Epidermal melanocyte (primary cell): ENCODE measurements at regions not wholly inside any gene's neighbourhood (a gene's known extent, or its start where the extent isn't known, plus 50 kb on each side); places are given as distances from the start of the nearest gene placed in this dataset.
A peak's percentile ranks its signal among the peaks of the same experiment; 100 is the strongest.

Experiments
- DNase-seq: peaks from one replicate; pipeline ENCODE4 v3.0.0; 2011; ENCODE audit warnings: low spot score; ENCODE audit not compliant: insufficient read length

- DNase-seq, result no peak
Observed at GRCh38 chr3:72123908-72124441, 339.0 kb upstream of the PROK2 start.

DNA sequence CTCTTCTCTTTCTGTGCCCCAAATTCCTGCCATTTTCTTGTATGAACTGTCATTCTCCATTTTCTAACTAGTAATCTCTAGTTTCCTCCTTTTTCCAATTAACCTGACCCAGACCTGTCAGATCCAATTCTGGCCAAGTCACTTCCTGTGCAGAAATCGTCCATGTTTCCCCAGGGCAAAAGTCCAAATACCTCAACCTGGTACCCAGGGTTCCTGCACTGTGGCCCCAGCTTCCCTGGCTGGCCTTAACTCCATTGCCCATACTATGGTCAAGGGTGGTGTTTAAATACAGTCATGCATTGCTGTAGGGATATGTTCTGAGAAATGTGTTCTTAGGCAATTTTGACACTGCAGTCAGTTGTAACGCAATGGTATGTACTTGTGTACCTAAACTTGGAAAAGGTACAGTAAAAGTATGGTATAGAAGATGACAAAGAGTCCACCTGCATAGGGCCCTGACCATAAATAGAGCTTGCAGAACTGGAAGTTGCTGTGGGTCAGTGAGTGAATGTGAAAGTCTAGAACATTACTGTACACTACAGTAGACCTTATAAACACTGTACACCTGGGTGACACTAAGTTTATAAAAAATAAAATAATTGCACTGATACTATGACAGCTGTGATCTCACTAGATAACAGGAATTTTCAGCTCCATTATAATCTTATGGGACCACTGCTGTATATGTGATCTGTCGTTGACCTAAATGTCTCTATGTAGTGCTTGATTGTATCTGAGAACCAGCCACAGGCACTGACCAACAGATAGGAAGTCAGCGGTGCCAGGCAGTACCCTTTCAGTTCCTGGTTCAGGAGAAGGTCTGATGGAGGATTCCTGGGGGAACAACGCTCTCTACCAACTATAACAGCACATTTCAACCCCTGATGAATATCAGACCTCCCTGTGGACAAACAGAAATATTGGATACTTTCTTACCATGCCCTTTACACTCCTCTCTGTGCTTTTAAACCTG, 336.1 kb upstream of the PROK2 start:
- DNase-seq, result no peak

GRCh38 chr3:72120039-72120438, 335.1 kb upstream of the PROK2 start:
- no peak for DNase-seq

- no peak for DNase-seq
Observed at GRCh38 chr3:72118628-72119027, 333.7 kb upstream of the PROK2 start.

DNA sequence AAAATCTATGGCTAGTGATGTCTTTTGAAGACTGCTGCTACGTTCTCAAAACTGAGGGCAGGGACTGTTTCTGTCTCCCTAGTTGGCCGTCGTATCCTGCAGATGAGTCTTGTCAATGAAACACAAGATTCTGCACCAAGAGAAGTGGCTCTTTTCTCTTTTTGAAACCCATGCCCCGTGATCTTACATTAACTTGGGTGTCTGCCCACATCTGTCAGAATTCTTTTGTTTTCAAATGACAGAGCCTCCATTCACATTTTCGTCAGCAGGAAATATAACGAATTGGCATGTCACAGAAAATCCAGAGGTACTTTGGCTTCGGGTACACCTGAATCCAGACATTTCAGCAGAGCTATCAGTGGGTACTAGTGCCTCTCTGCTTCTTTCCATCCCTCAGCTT, 331.3 kb upstream of the PROK2 start:
- no peak for DNase-seq

DNA sequence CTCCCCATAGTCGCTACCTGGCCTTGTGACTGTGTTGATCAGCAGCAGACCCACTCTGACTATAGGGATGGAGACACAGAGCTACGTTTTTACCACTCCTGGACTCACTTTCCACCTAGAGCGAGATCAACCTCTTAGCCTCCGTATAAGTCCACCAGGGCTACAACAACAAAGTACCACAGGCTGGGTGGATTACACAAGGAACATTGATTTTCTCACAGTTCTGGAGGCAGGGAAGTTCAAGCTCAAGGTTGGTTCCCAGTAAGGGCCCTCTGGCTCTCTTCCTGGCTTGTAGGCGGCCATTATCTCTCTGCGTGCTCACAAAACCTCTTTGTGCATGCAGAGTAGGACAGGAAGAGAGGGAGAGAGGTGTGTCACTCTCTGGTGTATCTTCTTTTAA, 330.4 kb upstream of the PROK2 start:
- DNase-seq, result no peak

- no peak for DNase-seq
Observed at GRCh38 chr3:72114773-72115172, 329.8 kb upstream of the PROK2 start.

- no peak for DNase-seq
Observed at GRCh38 chr3:72113964-72114363, 329.0 kb upstream of the PROK2 start.

GRCh38 chr3:72113564-72113963, 328.6 kb upstream of the PROK2 start:
- no peak for DNase-seq

GRCh38 chr3:72112435-72112834, 327.5 kb upstream of the PROK2 start:
- no peak for DNase-seq

DNA sequence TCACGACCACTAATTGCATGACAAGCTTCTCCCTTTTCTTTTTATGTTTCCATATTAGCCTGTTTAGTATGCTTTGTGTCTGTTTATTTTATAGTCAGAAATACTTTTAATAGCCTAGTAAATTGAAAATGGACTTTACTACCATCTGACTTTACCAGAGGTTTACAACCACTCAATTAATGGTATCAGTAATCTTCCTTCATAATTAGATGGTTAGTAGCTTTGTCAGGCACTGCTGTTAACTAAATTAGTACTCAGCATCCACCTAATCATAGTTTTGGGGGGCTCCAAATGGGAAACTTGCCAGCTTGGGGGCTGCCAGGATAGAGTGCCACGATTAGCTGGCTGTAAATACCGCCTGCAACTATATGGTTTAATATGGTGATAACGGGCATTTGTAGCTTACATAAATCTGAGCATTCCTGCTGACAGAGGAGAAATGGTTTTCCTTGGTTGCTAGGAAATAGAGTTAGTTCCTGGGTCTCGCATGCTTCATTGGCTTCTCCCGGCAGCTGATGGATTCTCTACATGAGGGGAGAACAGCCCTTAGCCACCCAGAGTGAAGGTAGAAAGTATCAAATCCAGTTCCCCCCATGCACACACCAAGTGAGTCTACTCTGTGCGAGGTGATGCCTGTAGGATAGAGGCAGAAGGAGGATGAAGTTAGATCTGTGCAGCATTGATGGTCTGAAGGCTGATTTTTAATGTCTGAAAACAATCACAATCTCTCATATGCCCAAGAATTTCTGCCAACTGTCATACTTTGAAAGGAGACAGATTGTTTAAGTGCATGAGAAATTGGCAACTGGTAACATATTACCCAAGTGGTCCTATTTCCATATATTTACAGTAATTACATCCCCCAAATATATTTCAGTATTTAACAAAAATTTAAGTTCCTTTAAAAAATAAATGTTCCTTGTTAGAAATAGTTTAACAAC, 326.6 kb upstream of the PROK2 start:
- DNase-seq, result no peak

- DNase-seq, result no peak
Observed at GRCh38 chr3:72109327-72110259, 324.6 kb upstream of the PROK2 start.

- DNase-seq, result no peak
Observed at GRCh38 chr3:72105306-72105705, 320.4 kb upstream of the PROK2 start.

- DNase-seq, result no peak
Observed at GRCh38 chr3:72102112-72102616, 317.2 kb upstream of the PROK2 start.

DNA sequence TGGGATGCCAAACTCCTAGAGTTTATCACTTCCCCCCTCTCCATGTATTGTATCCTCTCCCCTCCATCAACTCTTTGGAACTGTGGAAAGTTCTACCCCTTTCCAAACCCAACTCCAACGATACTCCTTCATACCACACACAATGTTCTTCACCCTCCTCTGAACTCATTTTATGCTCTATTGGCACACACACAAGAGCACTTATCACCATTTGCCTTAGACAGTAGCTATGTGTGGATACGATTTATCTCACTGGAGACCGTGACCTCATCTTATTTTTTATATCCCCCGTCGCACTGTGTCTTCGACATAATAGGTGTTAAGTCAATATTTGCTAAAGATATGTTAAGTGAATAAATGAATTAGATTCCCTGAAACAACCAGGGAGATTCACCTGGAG, 316.5 kb upstream of the PROK2 start:
- DNase-seq, result no peak

- peak; percentile 87 for DNase-seq
Observed at GRCh38 chr3:72100601-72101187, 315.7 kb upstream of the PROK2 start.

DNA sequence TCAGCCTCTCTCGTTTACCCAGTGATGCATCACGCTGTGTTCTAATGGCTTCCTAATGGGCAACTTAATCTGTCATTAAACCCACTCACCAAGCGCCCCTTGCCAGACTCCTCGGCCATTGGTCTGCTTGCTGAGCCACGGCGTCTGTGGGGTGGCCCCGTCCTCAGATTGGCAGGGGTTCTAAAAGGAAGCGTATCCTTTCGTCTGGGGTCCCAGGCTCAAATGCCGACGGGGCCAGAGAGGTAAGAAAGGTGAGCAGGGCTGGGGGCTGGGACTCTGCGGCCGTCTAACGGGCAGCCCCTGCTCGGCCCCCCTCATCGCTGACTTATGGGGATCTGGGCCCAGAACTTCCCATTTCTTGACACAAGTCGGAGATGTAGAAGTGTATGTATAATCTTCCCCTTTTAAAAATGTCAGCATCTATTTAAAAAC, 315.1 kb upstream of the PROK2 start:
- no peak for DNase-seq

GRCh38 chr3:72099326-72100079, 314.6 kb upstream of the PROK2 start:
- no peak for DNase-seq

DNA sequence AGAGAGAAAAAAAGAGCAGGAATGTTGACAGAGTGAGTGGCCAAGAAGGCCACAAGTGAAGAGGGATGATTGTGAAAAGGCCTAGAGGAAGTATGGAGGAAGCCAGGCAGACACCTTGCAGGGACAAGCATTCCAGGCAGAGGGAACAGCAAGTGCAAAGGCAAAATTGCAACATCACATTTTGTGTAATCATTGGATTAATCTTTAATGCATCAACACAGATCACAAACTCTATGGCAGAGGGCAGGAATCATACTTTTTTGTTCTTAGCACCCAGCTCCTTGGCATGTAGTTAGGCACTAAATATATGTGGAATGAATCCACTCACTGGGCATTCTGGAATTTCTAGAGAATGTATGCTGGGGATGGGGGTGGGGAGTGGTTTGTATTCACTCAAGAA, 312.1 kb upstream of the PROK2 start:
- DNase-seq, result no peak
